Neuronal stem cell (in vitro differentiated cells): ENCODE measurements at regions not wholly inside any gene's neighbourhood (a gene's known extent, or its start where the extent isn't known, plus 50 kb on each side); places are given as distances from the start of the nearest gene placed in this dataset.

Source experiments
- DNase-seq: peaks from one replicate; pipeline ENCODE4 v3.0.0-alpha.2; 2013; ENCODE audit warnings: low spot score
- H2AFZ ChIP-seq: one replicate; pipeline ENCODE4 v1.6.1; 2013; ENCODE audit warnings: mild to moderate bottlenecking, low read length, inconsistent platforms
- H2AK5ac ChIP-seq: 2 replicates; pipeline ENCODE4 v1.6.1; 2013; ENCODE audit warnings: low read depth, mild to moderate bottlenecking, inconsistent platforms, low read length, moderate library complexity, mixed read lengths
- H2BK120ac ChIP-seq: 2 replicates; pipeline ENCODE4 v1.6.1; 2013; ENCODE audit warnings: low read depth, mild to moderate bottlenecking, inconsistent platforms, low read length, moderate library complexity, mixed read lengths
- H2BK12ac ChIP-seq: one replicate; pipeline ENCODE4 v1.6.1; 2013; ENCODE audit warnings: low read length, inconsistent platforms
- H2BK15ac ChIP-seq: 2 replicates; pipeline ENCODE4 v1.6.1; 2013; ENCODE audit warnings: mild to moderate bottlenecking, low read length, inconsistent platforms, mixed read lengths
- H2BK5ac ChIP-seq: one replicate; pipeline ENCODE4 v1.6.1; 2013; ENCODE audit warnings: inconsistent platforms, mild to moderate bottlenecking, low read length, moderate library complexity
- H3K14ac ChIP-seq: one replicate; pipeline ENCODE4 v1.6.1; 2013; ENCODE audit warnings: low read length, inconsistent platforms
- H3K18ac ChIP-seq: 2 replicates; pipeline ENCODE4 v1.6.1; 2013; ENCODE audit warnings: low read length, inconsistent platforms
- H3K23ac ChIP-seq: 2 replicates; pipeline ENCODE4 v1.6.1; 2013; ENCODE audit warnings: low read depth, mild to moderate bottlenecking, mixed read lengths, low read length, inconsistent platforms; ENCODE audit not compliant: poor library complexity
- H3K27ac ChIP-seq: replicated peaks from 3 replicates; pipeline ENCODE4 v1.5.1; 2013; ENCODE audit warnings: low read length, inconsistent platforms
- H3K27me3 ChIP-seq, 3 experiments: 2 replicates each; pipeline ENCODE4 v1.6.1; 2013; ENCODE audit warnings: low read length in 3 of 3, mild to moderate bottlenecking in 2 of 3, inconsistent platforms in 1 of 3, low read depth in 1 of 3, mixed read lengths in 1 of 3, moderate library complexity in 1 of 3; ENCODE audit not compliant: control insufficient read depth in 3 of 3, insufficient read depth in 3 of 3
- H3K36me3 ChIP-seq, 2 donors: replicated peaks in 1 of 2; 2 replicates each; pipeline ENCODE4 v1.6.1; 2013; ENCODE audit warnings: low read length in 2 of 2; ENCODE audit not compliant: control insufficient read depth in 2 of 2, insufficient read depth in 2 of 2
- H3K4ac ChIP-seq: 2 replicates; pipeline ENCODE4 v1.6.1; 2013; ENCODE audit warnings: inconsistent platforms, mild to moderate bottlenecking, low read length, moderate library complexity
- H3K4me1 ChIP-seq, 2 donors: 1 replicate in 1 of 2; 2 replicates in 1 of 2; pipeline ENCODE4 v1.6.1; 2013; ENCODE audit warnings: low read length in 2 of 2, low read depth in 1 of 2; ENCODE audit not compliant: control insufficient read depth in 2 of 2, insufficient read depth in 1 of 2
- H3K4me2 ChIP-seq: one replicate; pipeline ENCODE4 v1.6.1; 2013; ENCODE audit warnings: mild to moderate bottlenecking, low read length, inconsistent platforms; ENCODE audit not compliant: insufficient read depth, poor library complexity, severe bottlenecking
- H3K4me3 ChIP-seq, 2 donors: 2 replicates each; pipeline ENCODE4 v1.5.1; 2013; ENCODE audit warnings: low read length in 2 of 2, mild to moderate bottlenecking in 2 of 2, inconsistent platforms in 1 of 2, moderate library complexity in 1 of 2
- H3K79me1 ChIP-seq: one replicate; pipeline ENCODE4 v1.6.1; 2013; ENCODE audit warnings: low read depth, mild to moderate bottlenecking, inconsistent platforms, low read length, moderate library complexity
- H3K9ac ChIP-seq: one replicate; pipeline ENCODE4 v1.6.1; 2013; ENCODE audit warnings: mild to moderate bottlenecking, low read depth, low read length, inconsistent platforms; ENCODE audit not compliant: poor library complexity
- H3K9me3 ChIP-seq, 2 donors: replicated peaks in 1 of 2; 2 replicates each; pipeline versions ENCODE3 to v1.6.1; 2013; ENCODE audit warnings: low read length in 2 of 2, mild to moderate bottlenecking in 2 of 2, inconsistent platforms in 1 of 2, low read depth in 1 of 2, mixed read lengths in 1 of 2, moderate library complexity in 1 of 2; ENCODE audit not compliant: control insufficient read depth in 2 of 2, insufficient read depth in 1 of 2
- H4K8ac ChIP-seq: one replicate; pipeline ENCODE4 v1.6.1; 2013; ENCODE audit warnings: low read depth, mild to moderate bottlenecking, inconsistent platforms, low read length, moderate library complexity
- H4K91ac ChIP-seq: one replicate; pipeline ENCODE4 v1.6.1; 2013; ENCODE audit warnings: low read length, low read depth, mild to moderate bottlenecking, inconsistent platforms; ENCODE audit not compliant: poor library complexity
- WGBS, 2 donors: extraction: QIAGEN DNeasy Blood & Tissue Kit; methylation state at CpG; one replicate each; pipeline ENCODE4 v1.1.7; 2013; ENCODE audit warnings: missing lambda C conversion rate in 2 of 2, mixed read lengths in 1 of 2; ENCODE audit not compliant: insufficient read length in 2 of 2, insufficient replicate concordance in 1 of 2; ENCODE audit errors: extremely low coverage in 2 of 2; 5-methylcytosine and 5-hydroxymethylcytosine counted together

GRCh38 chr1:80593197-80593596 lies 1207.5 kb upstream of the ADGRL2 start:
- H3K4ac ChIP-seq = no peak overlapping the region
- DNase-seq = no peak
- no peak overlapping the region for H2BK15ac ChIP-seq
- H3K27me3 ChIP-seq = no peaks in the 10 kb centered on the region
- no peak overlapping the region for H3K9ac ChIP-seq
- H2BK5ac ChIP-seq = no peak overlapping the region
- H4K8ac ChIP-seq = no peak overlapping the region
- no peak overlapping the region for H3K23ac ChIP-seq
- H3K4me2 ChIP-seq = no peak overlapping the region
- H2BK12ac ChIP-seq = no peak overlapping the region
- H4K91ac ChIP-seq = no peak overlapping the region
- no CpG with 5 or more reads among the region's 4 CpGs for WGBS, 2 donors
- H2AFZ ChIP-seq = no peak overlapping the region
- H3K79me1 ChIP-seq = no peaks in the 10 kb centered on the region
- H3K27ac ChIP-seq = no peak overlapping the region
- H3K4me1 ChIP-seq = no peaks in the 10 kb centered on the region
- H3K18ac ChIP-seq = no peak overlapping the region
- no peak overlapping the region for H2BK120ac ChIP-seq
- no peaks in the 10 kb centered on the region for H3K36me3 ChIP-seq
- H3K14ac ChIP-seq = no peak overlapping the region
- H2AK5ac ChIP-seq = no peak overlapping the region
- peaks cover 3 to 18% of the 10 kb centered on the region in 2 donors for H3K9me3 ChIP-seq
- H3K4me3 ChIP-seq = no peak overlapping the region

- 100% methylated on average over 1 of the region's 4 CpGs; no CpG with 5 or more reads in 1 of the 2 donors for WGBS, 2 donors
- Histone ChIP-seq H3K4me3 (no peak overlapping the region), H3K27me3 (no peaks in the 10 kb centered on the region), H3K18ac (no peak overlapping the region), H3K9ac (no peak overlapping the region), H3K14ac (no peak overlapping the region), H3K4me2 (no peak overlapping the region), H4K8ac (no peak overlapping the region), H3K27ac (no peak overlapping the region), H3K4me1 (no peaks in the 10 kb centered on the region), H3K23ac (no peak overlapping the region), H3K4ac (no peak overlapping the region), H2BK5ac (no peak overlapping the region), H4K91ac (no peak overlapping the region), H2BK120ac (no peak overlapping the region), H2AFZ (no peak overlapping the region), H3K36me3 (no peaks in the 10 kb centered on the region), H2BK12ac (no peak overlapping the region), H2BK15ac (no peak overlapping the region), H2AK5ac (no peak overlapping the region), H3K9me3 (peaks cover 0 to 4% of the 10 kb centered on the region in 2 donors), H3K79me1 (no peaks in the 10 kb centered on the region)
- DNase-seq = no peak
Measured at GRCh38 chr1:80582980-80583379, 1217.8 kb upstream of the ADGRL2 start.

- WGBS, 2 donors = no CpG with 5 or more reads among the region's 1 CpG
- H3K36me3 ChIP-seq = no peaks in the 10 kb centered on the region
Measured at GRCh38 chr1:80579055-80579454, 1221.7 kb upstream of the ADGRL2 start.

DNA sequence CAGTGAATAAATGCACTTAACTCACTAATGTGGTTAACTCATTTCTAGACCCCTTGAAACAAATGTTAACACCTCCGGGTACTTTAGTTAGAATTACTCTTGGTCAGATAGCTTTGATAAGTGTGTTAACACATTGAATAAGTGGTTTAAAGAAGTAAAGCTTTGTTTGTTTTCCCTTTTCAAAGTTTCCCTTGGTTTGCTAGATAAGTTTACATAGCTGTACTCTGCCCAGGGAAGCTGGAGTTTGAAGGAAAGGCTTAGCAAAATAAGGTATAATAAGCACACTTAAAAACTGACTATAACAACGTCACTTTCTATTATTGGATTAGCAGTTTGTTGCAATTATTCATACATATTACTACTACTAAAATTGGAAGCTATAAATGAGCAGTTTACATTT lies 1233.9 kb upstream of the ADGRL2 start:
- H3K79me1 ChIP-seq = no peaks in the 10 kb centered on the region
- H3K4me1 ChIP-seq = no peaks in the 10 kb centered on the region
- no peaks in the 10 kb centered on the region for H3K27me3 ChIP-seq
- WGBS, 2 donors = no CpG with 5 or more reads among the region's 2 CpGs
- no peak overlapping the region for H4K8ac ChIP-seq
- H2AK5ac ChIP-seq = no peak overlapping the region
- H3K14ac ChIP-seq = no peak overlapping the region
- no peak overlapping the region for H2BK15ac ChIP-seq
- H2BK120ac ChIP-seq = no peak overlapping the region
- H2BK5ac ChIP-seq = no peak overlapping the region
- H3K9me3 ChIP-seq = no peaks in the 10 kb centered on the region
- H3K27ac ChIP-seq = no peak overlapping the region
- no peak overlapping the region for H3K4ac ChIP-seq
- H2BK12ac ChIP-seq = no peak overlapping the region
- no peaks in the 10 kb centered on the region for H3K36me3 ChIP-seq
- no peak overlapping the region for H3K4me3 ChIP-seq
- H3K9ac ChIP-seq = no peak overlapping the region
- no peak overlapping the region for H3K23ac ChIP-seq
- H2AFZ ChIP-seq = peak overlapping the region; percentile 9
- DNase-seq = no peak
- no peak overlapping the region for H3K18ac ChIP-seq
- no peak overlapping the region for H4K91ac ChIP-seq
- no peak overlapping the region for H3K4me2 ChIP-seq

More at GRCh38 chr1:80579055-80579454, 1221.7 kb upstream of the ADGRL2 start:
- H3K27ac ChIP-seq = no peak overlapping the region
- no peak for DNase-seq
- no peak overlapping the region for H4K8ac ChIP-seq
- no peak overlapping the region for H2BK120ac ChIP-seq
- no peak overlapping the region for H3K4me3 ChIP-seq
- no peak overlapping the region for H3K9ac ChIP-seq
- no peak overlapping the region for H3K14ac ChIP-seq
- H3K4me1 ChIP-seq = no peaks in the 10 kb centered on the region
- H2AFZ ChIP-seq = no peak overlapping the region
- H3K9me3 ChIP-seq = peaks cover 0 to 4% of the 10 kb centered on the region in 2 donors
- H3K4me2 ChIP-seq = no peak overlapping the region
- no peak overlapping the region for H2BK12ac ChIP-seq
- H2AK5ac ChIP-seq = no peak overlapping the region
- H3K27me3 ChIP-seq = no peaks in the 10 kb centered on the region
- no peak overlapping the region for H2BK15ac ChIP-seq
- H2BK5ac ChIP-seq = no peak overlapping the region
- no peak overlapping the region for H4K91ac ChIP-seq
- H3K79me1 ChIP-seq = no peaks in the 10 kb centered on the region
- no peak overlapping the region for H3K4ac ChIP-seq
- no peak overlapping the region for H3K18ac ChIP-seq
- no peak overlapping the region for H3K23ac ChIP-seq
